Activated naive CD8-positive, alpha-beta T cell (primary cell): ENCODE measurements at regions not wholly inside any gene's neighbourhood (a gene's known extent, or its start where the extent isn't known, plus 50 kb on each side); places are given as distances from the start of the nearest gene placed in this dataset.
"Not testable (repeated sequence)": the region's sequence is repeated elsewhere in the genome, so short reads cannot be mapped to it uniquely, and the experiment has no call there.

ENCODE experiments used
- H3K27ac Mint-ChIP-seq: one replicate; pipeline ENCODE4 v1.8.0; 2021; ENCODE audit warnings: mixed read lengths
- H3K27me3 Mint-ChIP-seq: one replicate; pipeline ENCODE4 v1.8.0; 2021; ENCODE audit warnings: mixed read lengths
- H3K36me3 Mint-ChIP-seq: one replicate; pipeline ENCODE4 v1.8.0; 2021; ENCODE audit warnings: mixed read lengths
- H3K4me1 Mint-ChIP-seq: one replicate; pipeline ENCODE4 v1.8.0; 2021; ENCODE audit warnings: low read depth, mixed read lengths
- H3K4me3 Mint-ChIP-seq: one replicate; pipeline ENCODE4 v1.8.0; 2021; ENCODE audit warnings: mild to moderate bottlenecking, mixed read lengths
- H3K9me3 Mint-ChIP-seq: one replicate; pipeline ENCODE4 v1.8.0; 2021; ENCODE audit warnings: low read depth, mixed read lengths

DNA sequence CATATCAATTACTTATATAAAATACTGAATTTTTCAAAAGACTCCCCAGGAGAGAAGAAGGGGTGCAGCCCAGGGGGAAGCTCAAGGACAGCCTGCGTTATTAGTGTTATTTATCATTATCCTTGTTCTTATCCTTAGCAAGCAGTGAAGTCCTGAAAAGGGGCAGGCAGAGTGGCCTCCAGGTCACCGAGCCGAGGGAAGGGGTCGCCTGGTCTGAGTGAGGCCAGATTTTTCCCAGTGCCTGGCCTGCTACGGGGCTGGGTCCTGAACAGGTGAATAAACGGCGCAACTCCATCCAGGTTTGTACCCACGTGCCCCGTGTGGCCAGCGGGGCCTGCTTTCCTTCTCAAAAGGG is 123.7 kb downstream of the BRD1 start:
- Mint-ChIP-seq H3K27ac (no peak overlapping the region), H3K36me3 (peaks cover 4% of the 10 kb centered on the region), H3K27me3 (peaks cover 7% of the 10 kb centered on the region), H3K4me3 (no peak overlapping the region), H3K4me1 (peaks cover 11% of the 10 kb centered on the region), H3K9me3 (peaks cover 3% of the 10 kb centered on the region)

DNA sequence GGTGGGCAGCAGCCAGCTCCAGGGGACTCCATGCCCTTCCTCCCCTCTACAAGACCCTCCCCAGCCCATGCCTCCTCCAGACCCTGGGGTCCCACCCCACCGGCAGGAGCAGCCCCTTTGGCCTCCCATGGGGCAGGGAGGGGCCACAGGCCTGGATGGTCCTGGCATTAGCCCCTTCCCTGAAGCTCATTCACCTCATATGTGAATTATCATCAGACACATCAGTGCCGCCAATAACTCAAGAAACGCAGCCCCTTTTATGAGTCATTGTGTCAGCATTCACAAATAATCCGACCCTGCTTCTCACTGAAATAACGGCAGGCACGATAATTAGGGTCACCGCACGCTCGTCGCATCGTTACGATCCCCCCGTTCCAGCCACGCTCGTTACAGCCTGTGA is 124.2 kb downstream of the BRD1 start:
- H3K4me3 Mint-ChIP-seq: no peak overlapping the region

DNA sequence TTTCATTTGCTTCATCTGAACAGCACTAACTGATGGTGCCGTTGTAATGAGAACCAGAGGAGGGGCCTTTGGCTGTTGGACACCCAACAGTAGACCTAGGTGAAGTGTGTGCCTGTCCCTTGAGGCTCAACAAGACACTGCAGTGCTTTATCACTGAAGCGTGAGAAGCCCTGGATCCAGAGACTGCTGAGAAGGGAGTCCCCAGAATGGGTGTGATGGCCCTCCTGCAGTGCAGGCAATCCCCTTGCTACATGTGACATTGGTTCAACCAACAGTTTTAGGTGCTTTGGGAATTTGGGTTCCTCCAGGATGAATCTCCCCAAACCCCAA is 125.6 kb downstream of the BRD1 start:
- Mint-ChIP-seq H3K4me3 (no peak overlapping the region), H3K4me1 (peaks cover 11% of the 10 kb centered on the region), H3K9me3 (peaks cover 9% of the 10 kb centered on the region), H3K27ac (no peak overlapping the region), H3K27me3 (peaks cover 7% of the 10 kb centered on the region), H3K36me3 (peaks cover 4% of the 10 kb centered on the region)

More for the DNA sequence above, 124.2 kb downstream of the BRD1 start:
- Mint-ChIP-seq H3K9me3 (peaks cover 3% of the 10 kb centered on the region), H3K4me1 (peaks cover 11% of the 10 kb centered on the region), H3K36me3 (peaks cover 4% of the 10 kb centered on the region), H3K27ac (no peak overlapping the region), H3K27me3 (peaks cover 7% of the 10 kb centered on the region)

DNA sequence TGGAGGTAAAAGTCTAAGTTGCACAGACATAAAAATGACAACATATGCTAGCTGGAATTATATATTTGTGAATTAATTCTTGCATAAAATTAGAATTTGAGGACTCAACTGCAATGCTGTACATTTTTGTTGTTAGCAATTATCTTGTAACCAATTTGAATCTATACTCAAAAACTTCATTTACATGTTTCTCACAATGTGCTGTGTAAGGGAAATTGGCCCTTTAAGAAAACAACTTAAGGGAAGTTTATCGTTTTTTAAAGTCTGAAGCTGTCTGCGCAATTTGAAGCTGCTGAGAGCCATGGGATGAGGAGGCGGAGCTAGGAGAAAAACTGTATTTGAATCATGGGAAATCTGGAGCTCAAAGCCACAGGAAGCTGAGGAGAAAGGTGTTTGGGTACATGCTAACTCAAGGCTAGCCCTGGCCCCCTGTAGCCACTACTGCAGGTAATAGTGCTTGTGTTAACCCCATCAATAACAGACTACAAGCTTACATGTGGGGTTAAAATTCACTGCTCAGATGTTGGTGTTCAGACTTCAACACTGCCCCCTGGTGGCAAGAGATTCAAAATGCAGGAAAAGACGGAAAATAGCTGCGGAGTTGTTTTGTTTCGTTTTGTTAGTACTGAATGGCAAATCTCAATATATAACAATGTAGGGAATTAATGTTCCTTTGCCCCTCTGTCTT is 126.1 kb downstream of the BRD1 start:
- Mint-ChIP-seq H3K9me3 (peaks cover 10% of the 10 kb centered on the region), H3K4me3 (no peak overlapping the region), H3K27ac (no peak overlapping the region), H3K4me1 (peaks cover 11% of the 10 kb centered on the region), H3K36me3 (peaks cover 4% of the 10 kb centered on the region), H3K27me3 (peaks cover 7% of the 10 kb centered on the region)

DNA sequence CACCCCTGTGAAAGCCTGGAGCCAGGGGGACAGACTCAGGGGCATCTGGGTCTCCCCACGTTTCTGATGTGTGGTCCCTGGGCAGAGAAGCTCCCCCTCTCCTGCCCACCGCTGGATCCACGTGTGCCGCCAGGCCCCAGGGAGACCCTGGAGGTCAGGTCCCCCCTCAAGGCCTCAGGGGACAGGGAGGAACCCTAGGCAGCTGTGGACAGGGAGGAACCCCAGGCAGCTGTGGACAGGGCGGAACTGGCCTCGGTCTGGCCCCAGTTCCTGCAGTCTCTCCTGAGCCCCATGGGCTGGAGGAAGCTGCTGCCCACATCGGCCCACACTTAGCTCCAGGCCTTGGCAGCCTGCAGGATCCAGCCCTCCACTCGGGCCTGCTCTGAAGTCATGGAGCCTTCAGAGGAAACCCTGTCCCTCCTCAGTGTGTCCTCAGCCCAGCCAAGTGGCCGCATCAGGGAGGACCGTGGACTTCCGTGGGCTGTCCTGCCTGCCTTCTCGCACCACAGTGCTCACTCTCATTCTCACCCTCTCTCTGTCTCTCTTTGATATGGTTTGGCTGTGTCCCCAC is 127.7 kb downstream of the BRD1 start:
- Mint-ChIP-seq H3K9me3 (peaks cover 10% of the 10 kb centered on the region), H3K27ac (no peak overlapping the region), H3K4me3 (no peak overlapping the region), H3K36me3 (peaks cover 4% of the 10 kb centered on the region), H3K27me3 (peaks cover 7% of the 10 kb centered on the region), H3K4me1 (no peaks in the 10 kb centered on the region)

DNA sequence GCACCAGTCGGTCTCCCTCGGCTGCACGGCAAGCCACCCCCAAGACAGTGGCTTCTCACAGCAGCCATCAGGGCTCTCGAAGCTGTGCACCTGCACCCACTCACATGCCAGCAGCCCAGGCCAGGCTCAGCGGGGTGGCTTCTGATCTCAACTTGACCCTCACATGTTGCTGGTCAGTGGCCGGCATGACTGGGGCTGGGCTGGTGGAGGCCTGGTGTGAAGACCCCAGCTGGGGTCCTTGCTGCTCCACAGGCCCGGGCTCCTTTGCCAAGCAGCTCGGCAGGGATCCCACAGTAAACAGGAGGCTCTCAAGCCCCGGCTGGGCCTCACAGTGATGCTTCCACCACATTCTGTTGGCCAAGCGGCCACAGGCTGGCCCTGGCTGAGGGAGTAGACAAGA is 128.2 kb downstream of the BRD1 start:
- Mint-ChIP-seq H3K27ac (no peak overlapping the region), H3K9me3 (peaks cover 10% of the 10 kb centered on the region), H3K27me3 (peaks cover 7% of the 10 kb centered on the region), H3K36me3 (peaks cover 4% of the 10 kb centered on the region), H3K4me1 (no peaks in the 10 kb centered on the region), H3K4me3 (no peak overlapping the region)

DNA sequence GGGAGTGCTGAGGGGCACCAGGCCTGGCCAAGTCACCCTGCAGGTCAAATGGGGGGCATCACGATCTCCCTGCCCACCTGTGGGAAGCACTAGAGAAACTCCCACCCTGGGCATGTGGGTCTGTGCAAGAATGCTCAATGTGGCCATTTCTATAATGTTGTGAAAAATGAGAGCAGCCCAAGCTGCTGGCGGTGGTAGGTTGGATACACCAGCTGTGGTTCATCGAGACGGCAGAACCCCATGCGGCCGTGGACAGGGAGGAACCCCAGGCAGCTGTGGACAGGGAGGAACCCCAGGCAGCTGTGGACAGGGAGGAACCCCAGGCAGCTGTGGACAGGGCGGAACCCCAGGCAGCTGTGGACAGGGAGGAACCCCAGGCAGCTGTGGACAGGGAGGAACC is 129.1 kb downstream of the BRD1 start:
- H3K27ac Mint-ChIP-seq, H3K4me3 Mint-ChIP-seq, H3K4me1 Mint-ChIP-seq, H3K27me3 Mint-ChIP-seq, H3K36me3 Mint-ChIP-seq: not testable (repeated sequence)
- peaks cover 10% of the 10 kb centered on the region for H3K9me3 Mint-ChIP-seq

DNA sequence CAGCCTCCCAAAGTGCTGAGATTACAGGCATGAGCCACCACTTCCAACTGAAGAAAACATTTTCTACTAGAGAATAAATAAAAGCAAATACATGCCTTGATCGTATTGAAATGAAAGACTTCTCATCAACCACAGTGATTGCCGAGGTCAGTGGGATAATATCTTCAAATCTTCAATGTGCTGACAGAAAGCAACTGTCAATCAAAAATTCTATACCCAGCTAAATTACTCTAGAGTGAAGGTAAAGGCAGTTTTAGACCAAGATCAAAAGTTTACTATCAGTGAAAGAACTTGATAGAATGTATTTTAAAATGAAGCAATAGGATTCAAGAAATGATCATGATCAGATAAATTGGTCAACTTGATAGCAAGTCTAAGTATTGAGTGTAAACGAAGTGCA is 130.6 kb downstream of the BRD1 start:
- H3K36me3 Mint-ChIP-seq: peaks cover 4% of the 10 kb centered on the region
- H3K27ac Mint-ChIP-seq: no peak overlapping the region
- peaks cover 2% of the 10 kb centered on the region for H3K27me3 Mint-ChIP-seq
- peaks cover 7% of the 10 kb centered on the region for H3K4me1 Mint-ChIP-seq
- H3K9me3 Mint-ChIP-seq: peaks cover 10% of the 10 kb centered on the region
- no peak overlapping the region for H3K4me3 Mint-ChIP-seq

DNA sequence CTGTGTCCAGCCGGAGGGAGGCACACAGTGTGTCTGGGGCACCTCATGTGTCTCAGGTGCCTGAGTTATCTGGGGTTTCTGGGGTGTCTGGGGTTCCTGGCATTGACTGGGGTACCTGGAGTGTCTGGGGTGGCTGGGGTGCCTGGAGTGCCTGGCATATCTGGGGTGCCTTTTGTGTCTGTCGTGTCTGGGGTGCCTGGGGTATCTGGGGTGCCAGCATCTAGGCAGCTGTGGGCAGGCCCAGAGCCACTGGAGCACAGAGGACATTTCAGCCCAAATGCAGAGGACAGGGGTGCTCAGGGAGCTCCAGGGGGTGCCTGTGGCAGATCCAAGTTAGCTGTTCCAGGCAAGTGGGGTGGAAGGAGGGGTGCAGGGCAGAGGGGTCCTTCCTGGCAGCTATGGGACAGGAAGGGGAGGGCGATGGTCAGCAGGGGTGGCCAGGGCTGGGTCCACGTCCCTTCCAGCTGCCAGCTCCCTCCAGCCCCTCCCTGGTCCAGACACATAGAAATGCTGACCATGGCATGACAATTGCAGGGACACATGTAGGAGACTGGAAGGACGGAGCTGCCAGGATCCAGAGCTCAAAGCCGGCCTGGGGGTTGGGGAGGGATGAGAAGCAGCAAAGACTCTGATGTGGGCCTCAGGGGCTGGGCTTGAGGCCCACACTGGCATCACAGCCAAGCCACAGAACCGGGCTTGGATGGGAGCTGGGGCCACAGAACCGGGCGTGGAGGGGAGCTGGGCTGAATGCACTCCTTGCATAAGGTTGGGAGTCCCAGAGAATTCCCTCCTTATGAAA is 133.0 kb downstream of the BRD1 start:
- Mint-ChIP-seq H3K4me3 (no peak overlapping the region), H3K27me3 (no peaks in the 10 kb centered on the region), H3K27ac (no peak overlapping the region), H3K4me1 (peaks cover 9% of the 10 kb centered on the region), H3K9me3 (peaks cover 7% of the 10 kb centered on the region), H3K36me3 (no peaks in the 10 kb centered on the region)

DNA sequence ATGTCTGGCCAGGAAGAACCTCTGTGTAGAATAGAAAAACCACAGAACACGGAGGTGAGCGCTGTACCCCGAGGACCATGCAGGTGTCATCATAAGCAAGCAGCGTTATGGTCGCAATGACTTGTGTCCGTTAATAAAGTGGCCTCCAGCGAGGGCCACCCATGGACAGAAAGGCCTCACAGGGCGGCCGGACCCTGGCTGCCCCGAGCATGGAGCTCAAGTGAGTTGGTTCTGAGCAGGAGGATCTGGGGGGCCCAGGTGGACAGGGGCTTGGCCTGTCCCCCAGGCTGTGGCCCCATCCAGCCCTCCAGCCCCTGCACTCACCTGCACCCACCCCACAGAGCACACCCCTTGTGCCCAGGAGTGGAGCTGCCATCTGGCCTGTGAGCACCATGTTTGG is 133.8 kb downstream of the BRD1 start:
- Mint-ChIP-seq H3K36me3 (no peaks in the 10 kb centered on the region), H3K9me3 (peaks cover 7% of the 10 kb centered on the region), H3K27ac (no peak overlapping the region), H3K4me3 (no peak overlapping the region), H3K27me3 (no peaks in the 10 kb centered on the region), H3K4me1 (peaks cover 9% of the 10 kb centered on the region)

DNA sequence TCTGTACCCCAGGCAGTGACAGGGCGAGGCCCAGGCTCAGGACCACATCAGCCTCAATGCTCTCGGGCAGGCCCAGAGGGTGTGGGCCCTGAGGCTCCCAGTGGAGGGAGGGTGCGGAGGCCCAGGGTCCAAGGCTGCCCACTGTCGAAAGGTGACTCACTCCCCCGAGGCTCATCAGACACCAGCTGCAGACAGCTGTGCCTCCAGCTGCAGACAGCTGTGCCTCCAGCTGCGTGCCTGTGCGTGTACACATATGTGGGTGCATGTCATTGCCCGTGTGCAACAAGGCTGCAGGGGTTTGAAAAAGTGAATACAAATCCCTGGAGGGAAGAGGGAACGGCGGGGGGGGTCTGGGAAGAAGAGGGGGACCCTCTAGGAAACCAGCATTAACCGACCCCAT is 134.3 kb downstream of the BRD1 start:
- no peak overlapping the region for H3K27ac Mint-ChIP-seq
- no peaks in the 10 kb centered on the region for H3K36me3 Mint-ChIP-seq
- peaks cover 7% of the 10 kb centered on the region for H3K9me3 Mint-ChIP-seq

DNA sequence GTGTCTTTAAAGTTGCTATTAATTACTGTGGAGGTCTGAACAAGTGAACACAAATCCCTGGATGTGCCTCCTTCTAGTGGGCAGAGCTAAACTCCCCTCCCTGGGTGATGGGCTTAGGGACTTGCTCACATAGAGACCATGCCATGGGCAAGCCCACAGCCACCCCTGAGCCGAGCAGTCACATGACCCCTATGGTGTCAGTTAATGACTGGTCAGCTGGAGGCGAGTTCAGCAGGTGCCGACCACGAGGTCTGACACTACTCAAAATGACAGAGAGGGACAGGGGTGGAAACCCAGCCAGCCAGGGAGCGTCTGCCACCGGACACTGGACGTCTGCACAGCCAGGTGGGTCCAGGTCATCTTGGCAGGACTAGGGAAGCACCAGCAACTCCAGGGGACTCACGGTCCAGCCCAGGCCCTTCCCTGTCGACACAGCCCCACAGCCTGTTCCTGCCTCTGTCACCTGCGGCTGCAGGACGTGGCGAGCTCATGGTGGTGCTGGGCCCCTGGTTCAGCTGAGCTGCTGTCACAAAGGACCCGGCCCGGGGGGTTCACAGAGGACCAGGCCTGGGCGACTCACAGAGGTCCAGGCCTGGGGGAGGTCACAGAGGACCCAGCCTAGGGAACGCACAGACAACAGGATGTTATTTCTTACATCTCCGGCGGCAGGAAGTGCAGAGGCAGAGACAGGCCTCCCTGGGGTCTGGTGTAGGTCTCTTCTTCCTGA is 135.0 kb downstream of the BRD1 start:
- H3K4me1 Mint-ChIP-seq: peaks cover 9% of the 10 kb centered on the region
- H3K4me3 Mint-ChIP-seq: no peak overlapping the region
- H3K27ac Mint-ChIP-seq: no peak overlapping the region
- H3K27me3 Mint-ChIP-seq: no peaks in the 10 kb centered on the region
- H3K36me3 Mint-ChIP-seq: no peaks in the 10 kb centered on the region
- H3K9me3 Mint-ChIP-seq: peaks cover 7% of the 10 kb centered on the region

More for the DNA sequence above, 134.3 kb downstream of the BRD1 start:
- Mint-ChIP-seq H3K4me1 (peaks cover 9% of the 10 kb centered on the region), H3K27me3 (no peaks in the 10 kb centered on the region), H3K4me3 (no peak overlapping the region)

DNA sequence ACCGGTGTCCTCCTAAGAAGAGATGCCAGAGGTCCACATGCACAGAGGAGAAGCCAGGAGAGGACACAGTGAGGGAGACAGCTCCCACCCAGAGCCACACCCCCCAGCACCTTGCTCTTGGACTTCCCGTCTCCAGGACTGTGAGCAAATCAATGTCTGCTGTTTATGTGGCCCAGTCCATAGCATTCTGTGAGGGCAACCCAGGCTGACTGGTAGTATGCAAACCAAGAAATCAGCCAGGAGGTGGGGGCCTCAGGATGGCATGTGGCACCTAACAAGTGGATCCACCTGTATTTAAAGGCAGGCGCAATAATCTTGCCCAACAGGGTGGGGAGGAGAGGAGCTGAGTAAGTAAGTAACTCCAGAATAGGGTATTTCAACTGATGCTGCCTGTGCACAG is 136.4 kb downstream of the BRD1 start:
- Mint-ChIP-seq H3K9me3 (no peaks in the 10 kb centered on the region), H3K4me1 (peaks cover 9% of the 10 kb centered on the region), H3K27me3 (no peaks in the 10 kb centered on the region), H3K36me3 (no peaks in the 10 kb centered on the region), H3K27ac (no peak overlapping the region), H3K4me3 (no peak overlapping the region)

DNA sequence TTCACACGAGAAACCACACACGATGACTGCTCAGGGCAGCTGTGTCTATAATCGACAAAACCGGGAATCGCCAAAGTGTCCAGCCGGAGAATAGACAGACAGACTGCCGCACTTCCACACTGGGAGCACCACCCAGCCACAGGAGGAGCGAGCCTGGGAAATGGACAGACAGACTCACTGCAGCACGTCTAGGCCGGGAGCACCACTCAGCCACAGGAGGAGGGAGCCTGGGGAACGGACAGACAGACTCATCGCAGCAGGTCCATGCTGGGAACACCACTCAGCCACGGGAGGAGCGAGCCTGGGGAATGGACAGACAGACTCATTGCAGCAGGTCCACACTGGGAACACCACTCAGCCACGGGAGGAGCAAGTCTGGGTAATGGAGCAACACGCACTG is 137.2 kb downstream of the BRD1 start:
- Mint-ChIP-seq H3K9me3 (no peaks in the 10 kb centered on the region), H3K4me3 (no peak overlapping the region), H3K4me1 (peaks cover 9% of the 10 kb centered on the region), H3K27me3 (no peaks in the 10 kb centered on the region), H3K27ac (no peak overlapping the region), H3K36me3 (no peaks in the 10 kb centered on the region)

DNA sequence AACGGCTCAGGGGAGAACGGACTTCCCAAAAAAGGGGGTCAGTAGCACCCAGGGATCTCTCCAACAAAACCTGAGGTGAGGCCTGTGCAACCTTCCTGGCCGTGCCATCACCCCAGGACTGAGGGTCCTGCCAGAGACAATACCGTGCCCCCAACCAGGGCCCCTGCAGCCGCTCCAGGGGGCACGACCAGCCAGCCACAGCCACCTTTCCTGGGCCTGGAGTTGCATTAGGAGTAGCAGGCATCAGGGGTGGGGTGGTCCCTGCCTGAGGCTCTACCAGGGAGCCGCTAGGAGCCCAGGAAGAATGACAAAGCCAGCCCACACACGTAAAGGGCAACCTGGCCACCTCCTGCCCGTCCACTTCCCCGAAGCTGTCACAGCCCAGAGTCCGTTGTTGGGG is 137.8 kb downstream of the BRD1 start:
- H3K9me3 Mint-ChIP-seq: no peaks in the 10 kb centered on the region
- no peak overlapping the region for H3K27ac Mint-ChIP-seq
- H3K36me3 Mint-ChIP-seq: no peaks in the 10 kb centered on the region
- H3K27me3 Mint-ChIP-seq: no peaks in the 10 kb centered on the region
- no peak overlapping the region for H3K4me3 Mint-ChIP-seq
- peaks cover 9% of the 10 kb centered on the region for H3K4me1 Mint-ChIP-seq
